ENCODE measurements at regions not wholly inside any gene's neighbourhood (a gene's known extent, or its start where the extent isn't known, plus 50 kb on each side); places are given as distances from the start of the nearest gene placed in this dataset.

DNA sequence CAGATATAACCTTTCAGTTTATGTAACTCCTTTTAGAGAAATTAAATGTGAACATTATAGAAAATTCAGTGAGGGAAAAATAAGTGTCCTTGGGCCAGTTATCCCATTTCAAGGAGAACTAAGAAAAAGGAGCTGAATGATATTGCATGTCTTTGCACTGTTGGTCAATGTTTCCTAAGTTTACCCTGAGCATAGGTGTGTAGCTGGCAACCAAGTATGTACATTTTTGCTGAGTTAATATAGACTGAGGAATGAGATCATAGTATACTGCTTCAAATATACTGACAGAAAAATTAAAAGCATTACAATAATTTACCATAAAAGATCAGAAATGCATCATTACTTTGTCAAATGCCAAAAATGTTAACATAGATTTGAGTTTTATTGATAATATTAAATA, 2128.7 kb upstream of the C9orf72 start:
- TF ChIP-seq SAP30 (IDR thresholded peaks at IDR 0.05; ENCODE audit: insufficient read depth, insufficient replicate concordance, low read length) (no peak), JUN (IDR thresholded peaks at IDR 0.05; ENCODE audit: low read depth, low read length) (no peak), YY1 (IDR thresholded peaks at IDR 0.05; ENCODE audit: low read depth, low read length) (no peak)
- FAIRE-seq (no peak), DNase-seq (ENCODE audit: low read depth in 1 of 2, low spot score in 2 of 2) (no peak)
- Histone ChIP-seq H3K4ac (replicated peaks; ENCODE audit: insufficient read length, low read depth, low read length) (no peak overlapping the region), H2BK15ac (ENCODE audit: low read length) (no peak overlapping the region), H4K8ac (ENCODE audit: extremely low read depth, insufficient read depth, low read length) (no peak overlapping the region), H3K36me3 (ENCODE audit: control insufficient read depth in 2 of 4, insufficient read depth in 4 of 4, low read length in 3 of 4) (no peaks in the 10 kb centered on the region), H3K27ac (ENCODE audit: low read depth, low read length) (no peak overlapping the region), H3K23me2 (ENCODE audit: low read depth, low read length) (no peaks in the 10 kb centered on the region), H3K9ac (replicated peaks in 1 of 4; ENCODE audit: extremely low read depth in 1 of 4, low read depth in 3 of 4, low read length in 3 of 4) (no peak overlapping the region), H3K27me3 (replicated peaks in 1 of 4; ENCODE audit: control insufficient read depth in 3 of 4, extremely low read depth in 1 of 4, insufficient read depth in 3 of 4, low read length in 3 of 4) (no peaks in the 10 kb centered on the region), H2BK120ac (replicated peaks; ENCODE audit: low read depth, low read length) (no peak overlapping the region), H3K4me1 (replicated peaks in 1 of 4; ENCODE audit: control insufficient read depth in 3 of 4, insufficient read depth in 4 of 4, low read length in 3 of 4) (no peaks in the 10 kb centered on the region), H2BK20ac (ENCODE audit: low read length) (no peak overlapping the region), H3K9me3 (ENCODE audit: insufficient read depth in 2 of 2, low read depth in 1 of 2, low read length in 1 of 2) (no peaks in the 10 kb centered on the region), H2BK12ac (ENCODE audit: low read depth, low read length) (no peak overlapping the region), H3K79me2 (ENCODE audit: control insufficient read depth in 1 of 2, insufficient read depth in 2 of 2, low read length in 2 of 2) (no peaks in the 10 kb centered on the region), H2BK5ac (ENCODE audit: low read depth, low read length) (no peak overlapping the region), H3K4me3 (ENCODE audit: extremely low read depth in 1 of 4, insufficient read depth in 2 of 4, low read depth in 3 of 4, low read length in 4 of 4) (no peak overlapping the region), H4K91ac (replicated peaks; ENCODE audit: insufficient read length, low read length) (no peak overlapping the region), H3K18ac (ENCODE audit: extremely low read depth, low read length) (no peak overlapping the region), H4K20me1 (replicated peaks in 1 of 2; ENCODE audit: control insufficient read depth in 1 of 2, insufficient read depth in 2 of 2, low read length in 2 of 2) (no peaks in the 10 kb centered on the region), H3K4me2 (ENCODE audit: insufficient read depth in 1 of 2, low read depth in 2 of 2, low read length in 2 of 2) (no peak overlapping the region), H3K79me1 (ENCODE audit: low read depth, low read length) (no peaks in the 10 kb centered on the region), H4K5ac (ENCODE audit: insufficient read length, low read depth, low read length) (no peak overlapping the region), H3K14ac (ENCODE audit: insufficient read length) (no peak overlapping the region), H2AK5ac (ENCODE audit: low read depth, low read length) (no peak overlapping the region), H3K23ac (ENCODE audit: insufficient read length) (no peak overlapping the region), H3K56ac (replicated peaks; ENCODE audit: insufficient read length, low read depth, low read length) (no peak overlapping the region), H2AFZ (ENCODE audit: low read length) (no peak overlapping the region)
- ChIA-PET POLR2A (ENCODE audit: partially characterized antibody) (no interaction called here), CTCF (ENCODE audit: partially characterized antibody) (no interaction called here)
